Endothelial cell of umbilical vein (primary cell): ENCODE measurements at regions not wholly inside any gene's neighbourhood (a gene's known extent, or its start where the extent isn't known, plus 50 kb on each side); places are given as distances from the start of the nearest gene placed in this dataset.

Source experiments
- BruUV-seq: library from RNA; stranded (reverse); fragments of 400-500 nt; replicated peaks from 2 replicates; lab custom pipeline; 2021; lab: Mats Ljungman, UMichigan
- CTCF ChIA-PET: fragments of 300-600, 350-600 bp; sonication (Branson Sonifier 250); formaldehyde crosslinking; loops from one replicate; lab custom pipeline; 2021; ENCODE audit warnings: antibody characterized with exemption, inconsistent platforms; lab: Charles Lee
- POLR2A ChIA-PET: fragments of 300-600, 350-600 bp; sonication (Branson Sonifier 250); formaldehyde crosslinking; loops from one replicate; lab custom pipeline; 2021; ENCODE audit warnings: antibody characterized with exemption, inconsistent platforms; lab: Charles Lee
- DNase-seq: peaks from one replicate; pipeline ENCODE4 v3.0.0-alpha.2; 2011; ENCODE audit warnings: low read depth, low spot score
- FAIRE-seq: peaks from 2 replicates; lab custom pipeline; 2011; peaks lifted over from hg19 to GRCh38; lab: Jason Lieb, UNC
- H2AFZ ChIP-seq: 2 replicates; pipeline ENCODE4 v1.6.0; 2012; ENCODE audit warnings: low read depth, low read length, control low read depth, inconsistent platforms
- H3K27ac ChIP-seq: 2 replicates; pipeline ENCODE4 v1.5.1; 2011; ENCODE audit warnings: low read depth, mild to moderate bottlenecking, control low read depth, low read length, moderate library complexity; ENCODE audit not compliant: insufficient read depth
- H3K27me3 ChIP-seq, 2 experiments: 2 replicates each; pipeline versions ENCODE4 v1.6.0 to v1.6.1; 2011; ENCODE audit warnings: low read length in 2 of 2, mixed read lengths in 1 of 2; ENCODE audit not compliant: control insufficient read depth in 2 of 2, insufficient read depth in 2 of 2
- H3K36me3 ChIP-seq, 2 experiments: 2 replicates in 1 of 2; 3 replicates in 1 of 2; pipeline ENCODE4 v1.5.1; 2011; ENCODE audit warnings: low read length in 2 of 2, mild to moderate bottlenecking in 1 of 2, moderate library complexity in 1 of 2; ENCODE audit not compliant: control insufficient read depth in 2 of 2, insufficient read depth in 2 of 2; ENCODE audit errors: extremely low read depth in 1 of 2
- H3K4me1 ChIP-seq: 3 replicates; pipeline ENCODE4 v1.5.1; 2011; ENCODE audit warnings: mild to moderate bottlenecking, low read length; ENCODE audit not compliant: control insufficient read depth, insufficient read depth; ENCODE audit errors: extremely low read depth
- H3K4me2 ChIP-seq: 2 replicates; pipeline ENCODE4 v1.6.1; 2011; ENCODE audit warnings: low read length, control low read depth, mixed read lengths; ENCODE audit not compliant: insufficient read depth
- H3K4me3 ChIP-seq, 3 experiments: fragments of 200-600 bp in 1 of 3; sonication (generic), shearing (Covaris generic) in 1 of 3; replicated peaks in 1 of 3; 2 replicates each; pipeline ENCODE4 v1.5.1; 2011 to 2016; ENCODE audit warnings: control low read depth in 3 of 3, low read length in 3 of 3, mild to moderate bottlenecking in 2 of 3, inconsistent platforms in 1 of 3, low read depth in 1 of 3, moderate library complexity in 1 of 3; ENCODE audit not compliant: insufficient read depth in 1 of 3
- H3K79me2 ChIP-seq: 2 replicates; pipeline ENCODE4 v1.6.0; 2012; ENCODE audit warnings: low read length, inconsistent platforms; ENCODE audit not compliant: control insufficient read depth, insufficient read depth
- H3K9ac ChIP-seq: replicated peaks from 2 replicates; pipeline ENCODE3; 2011; ENCODE audit warnings: low read length, control low read depth; ENCODE audit not compliant: insufficient read depth; ENCODE audit errors: extremely low read depth
- H3K9me1 ChIP-seq: replicated peaks from 3 replicates; pipeline ENCODE4 v1.6.0; 2011; ENCODE audit warnings: mild to moderate bottlenecking, low read length; ENCODE audit not compliant: control insufficient read depth, insufficient read depth; ENCODE audit errors: extremely low read depth
- H3K9me3 ChIP-seq: replicated peaks from 2 replicates; pipeline ENCODE4 v1.5.1; 2012; ENCODE audit warnings: low read length, inconsistent platforms; ENCODE audit not compliant: control insufficient read depth, insufficient read depth
- H4K20me1 ChIP-seq: replicated peaks from 2 replicates; pipeline ENCODE3; 2011; ENCODE audit warnings: mild to moderate bottlenecking, low read length; ENCODE audit not compliant: control insufficient read depth, insufficient read depth; ENCODE audit errors: extremely low read depth
- EZH2 ChIP-seq: IDR thresholded peaks from 2 replicates; pipeline ENCODE4 v1.6.1; 2012; ENCODE audit warnings: borderline replicate concordance, low read depth, mild to moderate bottlenecking, moderate library complexity, low read length, inconsistent platforms; ENCODE audit not compliant: severe bottlenecking
- FOS ChIP-seq: IDR thresholded peaks from 2 replicates; pipeline ENCODE4 v1.6.1; 2011; ENCODE audit warnings: mild to moderate bottlenecking, low read length, moderate library complexity, borderline replicate concordance; ENCODE audit not compliant: insufficient read depth
- GATA2 ChIP-seq: IDR thresholded peaks from 2 replicates; pipeline ENCODE4 v1.7.0; 2011; ENCODE audit warnings: low read depth, mild to moderate bottlenecking, moderate library complexity, mixed read lengths, low read length; ENCODE audit not compliant: insufficient read length, insufficient read depth
- JUN ChIP-seq: IDR thresholded peaks from 2 replicates; pipeline ENCODE4 v1.6.1; 2011; ENCODE audit warnings: borderline replicate concordance, low read depth; ENCODE audit not compliant: insufficient read length, insufficient read depth
- MYC ChIP-seq: IDR thresholded peaks from one replicate; pipeline ENCODE4 v1.6.1; 2011; ENCODE audit warnings: mild to moderate bottlenecking, low read depth, low read length
- POLR2A ChIP-seq: IDR thresholded peaks from 2 replicates; pipeline ENCODE4 v1.6.1; 2012; ENCODE audit warnings: low read depth, mild to moderate bottlenecking, control low read depth, low read length
- POLR2AphosphoS5 ChIP-seq: IDR thresholded peaks from 2 replicates; pipeline ENCODE4 v1.6.1; 2012; ENCODE audit warnings: low read depth, mild to moderate bottlenecking, control low read depth, low read length, moderate library complexity; ENCODE audit not compliant: insufficient read depth
- dilution Hi-C: fragments of 300-500 bp; cut with MboI; formaldehyde crosslinking; loops from one replicate; pipeline ENCODE4 v1.15.0; 2019; ENCODE audit warnings: low sequenced_read_pairs; ENCODE audit not compliant: extremely low pct_ligation_motif_present
- intact Hi-C: fragments of 100-400 bp; cut with micrococcal nuclease; formaldehyde crosslinking; loops from one replicate; pipeline ENCODE4 v1.10.0; 2022
- TF ChIP-seq, protein P1 (sequence below): IDR thresholded peaks from 2 replicates; pipeline ENCODE4 v1.6.1; 2011; ENCODE audit not compliant: insufficient read depth, insufficient read length
- TF ChIP-seq, protein P2 (sequence below), 2 donors: IDR thresholded peaks; 1 replicate in 1 of 2; 2 replicates in 1 of 2; pipeline ENCODE4 v1.5.1; 2011; ENCODE audit warnings: low read length in 2 of 2, mild to moderate bottlenecking in 2 of 2, moderate library complexity in 2 of 2, control low read depth in 1 of 2, inconsistent platforms in 1 of 2, low read depth in 1 of 2; ENCODE audit not compliant: insufficient read depth in 1 of 2; ENCODE audit errors: extremely low read depth in 1 of 2

DNA sequence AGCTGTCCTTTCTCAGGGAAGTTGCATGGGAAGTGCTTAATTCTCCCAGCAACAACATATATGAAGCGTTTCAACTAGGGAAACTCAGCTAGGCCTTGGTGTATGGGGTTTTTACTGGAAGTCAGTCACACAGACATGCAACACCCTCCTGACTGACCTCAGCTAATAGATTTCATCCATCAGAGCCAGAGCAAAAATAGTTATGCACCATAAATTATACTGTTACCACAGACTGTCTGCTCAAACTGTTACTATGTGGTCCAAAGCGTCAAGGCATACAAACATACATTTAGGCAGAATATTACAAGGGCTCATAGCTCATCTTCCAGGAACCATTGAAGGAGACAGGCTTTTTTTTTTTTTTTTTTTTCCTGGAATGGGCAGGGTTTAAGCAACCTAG, 417.9 kb downstream of the ANKRD7 start:
- DNase-seq (no peak), FAIRE-seq (no peak)
- H3K27me3 ChIP-seq: no peaks in the 10 kb centered on the region
- no peaks in the 10 kb centered on the region for H3K36me3 ChIP-seq
- H3K4me2 ChIP-seq: no peak overlapping the region
- H4K20me1 ChIP-seq: no peaks in the 10 kb centered on the region
- H3K27ac ChIP-seq: no peak overlapping the region
- no peaks in the 10 kb centered on the region for H3K79me2 ChIP-seq
- intact Hi-C loops: no loop called here
- H3K9me3 ChIP-seq: no peaks in the 10 kb centered on the region
- no peaks in the 10 kb centered on the region for H3K9me1 ChIP-seq
- H3K4me1 ChIP-seq: no peaks in the 10 kb centered on the region
- BruUV-seq: no TSS peak
- POLR2A ChIA-PET: no interaction called here
- no peak overlapping the region for H3K4me3 ChIP-seq
- TF ChIP-seq JUN: no peak
- no peak for TF ChIP-seq GATA2
- TF ChIP-seq FOS: no peak
- no peak overlapping the region for H2AFZ ChIP-seq
- CTCF ChIA-PET: no interaction called here
- dilution Hi-C loops: no loop called here
- no peak overlapping the region for H3K9ac ChIP-seq

DNA sequence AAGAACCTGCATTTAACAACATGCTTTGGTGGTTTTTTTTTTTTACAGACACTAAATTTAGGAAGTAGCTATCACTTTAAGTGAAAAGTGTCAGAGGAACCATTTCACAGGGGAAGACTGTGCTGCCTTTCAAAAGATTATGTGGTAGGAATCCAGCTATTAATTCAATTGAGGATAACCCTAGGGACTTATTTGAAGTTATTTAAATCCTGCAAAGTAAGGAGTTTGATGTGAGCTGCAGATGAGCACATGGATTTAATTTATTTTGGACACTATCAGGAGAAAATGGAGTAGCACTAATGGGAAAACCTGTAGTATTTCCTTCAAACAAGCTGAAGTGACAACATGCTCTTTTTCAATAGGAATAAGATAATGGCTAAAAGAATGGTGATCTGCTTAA, 419.8 kb downstream of the ANKRD7 start:
- Histone ChIP-seq H3K4me1 (no peaks in the 10 kb centered on the region), H3K9me1 (no peaks in the 10 kb centered on the region), H3K36me3 (no peaks in the 10 kb centered on the region), H3K9ac (no peak overlapping the region), H3K4me3 (no peak overlapping the region), H3K4me2 (no peak overlapping the region), H3K27me3 (no peaks in the 10 kb centered on the region), H2AFZ (no peak overlapping the region), H3K9me3 (no peaks in the 10 kb centered on the region), H3K79me2 (no peaks in the 10 kb centered on the region), H3K27ac (no peak overlapping the region), H4K20me1 (no peaks in the 10 kb centered on the region)
- DNase-seq (no peak), FAIRE-seq (no peak)
- intact Hi-C loops (no loop called here), dilution Hi-C loops (no loop called here)
- TF ChIP-seq EZH2 (no peak), MYC (no peak), POLR2AphosphoS5 (no peak), FOS (no peak), POLR2A (no peak), GATA2 (no peak), JUN (no peak)
- TF ChIP-seq, protein P1, sequence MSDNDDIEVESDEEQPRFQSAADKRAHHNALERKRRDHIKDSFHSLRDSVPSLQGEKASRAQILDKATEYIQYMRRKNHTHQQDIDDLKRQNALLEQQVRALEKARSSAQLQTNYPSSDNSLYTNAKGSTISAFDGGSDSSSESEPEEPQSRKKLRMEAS: no peak
- TF ChIP-seq, protein P2, sequence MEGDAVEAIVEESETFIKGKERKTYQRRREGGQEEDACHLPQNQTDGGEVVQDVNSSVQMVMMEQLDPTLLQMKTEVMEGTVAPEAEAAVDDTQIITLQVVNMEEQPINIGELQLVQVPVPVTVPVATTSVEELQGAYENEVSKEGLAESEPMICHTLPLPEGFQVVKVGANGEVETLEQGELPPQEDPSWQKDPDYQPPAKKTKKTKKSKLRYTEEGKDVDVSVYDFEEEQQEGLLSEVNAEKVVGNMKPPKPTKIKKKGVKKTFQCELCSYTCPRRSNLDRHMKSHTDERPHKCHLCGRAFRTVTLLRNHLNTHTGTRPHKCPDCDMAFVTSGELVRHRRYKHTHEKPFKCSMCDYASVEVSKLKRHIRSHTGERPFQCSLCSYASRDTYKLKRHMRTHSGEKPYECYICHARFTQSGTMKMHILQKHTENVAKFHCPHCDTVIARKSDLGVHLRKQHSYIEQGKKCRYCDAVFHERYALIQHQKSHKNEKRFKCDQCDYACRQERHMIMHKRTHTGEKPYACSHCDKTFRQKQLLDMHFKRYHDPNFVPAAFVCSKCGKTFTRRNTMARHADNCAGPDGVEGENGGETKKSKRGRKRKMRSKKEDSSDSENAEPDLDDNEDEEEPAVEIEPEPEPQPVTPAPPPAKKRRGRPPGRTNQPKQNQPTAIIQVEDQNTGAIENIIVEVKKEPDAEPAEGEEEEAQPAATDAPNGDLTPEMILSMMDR (IDR thresholded peaks at IDR 0.05; ENCODE audit: extremely low read depth in 1 of 2, insufficient read depth in 1 of 2, low read depth in 1 of 2, low read length in 2 of 2): no peak
- BruUV-seq: no TSS peak
- CTCF ChIA-PET: no interaction called here
- POLR2A ChIA-PET: no interaction called here
